GM20431 (cell line): ENCODE measurements at regions not wholly inside any gene's neighbourhood (a gene's known extent, or its start where the extent isn't known, plus 50 kb on each side); places are given as distances from the start of the nearest gene placed in this dataset.

Experiments used
- in situ Hi-C: fragments of 300-500 bp; cut with MseI, MboI; formaldehyde crosslinking; loops from one replicate; pipeline ENCODE4 v1.15.0; 2020; ENCODE audit warnings: low sequenced_read_pairs; ENCODE audit not compliant: unreplicated experiment

GRCh38 chr9:107980984-107981383 lies 491.4 kb upstream of the KLF4 start:
- in situ Hi-C loops = no loop called here

GRCh38 chr9:107976767-107977166 lies 487.2 kb upstream of the KLF4 start:
- in situ Hi-C loops = no loop called here

DNA sequence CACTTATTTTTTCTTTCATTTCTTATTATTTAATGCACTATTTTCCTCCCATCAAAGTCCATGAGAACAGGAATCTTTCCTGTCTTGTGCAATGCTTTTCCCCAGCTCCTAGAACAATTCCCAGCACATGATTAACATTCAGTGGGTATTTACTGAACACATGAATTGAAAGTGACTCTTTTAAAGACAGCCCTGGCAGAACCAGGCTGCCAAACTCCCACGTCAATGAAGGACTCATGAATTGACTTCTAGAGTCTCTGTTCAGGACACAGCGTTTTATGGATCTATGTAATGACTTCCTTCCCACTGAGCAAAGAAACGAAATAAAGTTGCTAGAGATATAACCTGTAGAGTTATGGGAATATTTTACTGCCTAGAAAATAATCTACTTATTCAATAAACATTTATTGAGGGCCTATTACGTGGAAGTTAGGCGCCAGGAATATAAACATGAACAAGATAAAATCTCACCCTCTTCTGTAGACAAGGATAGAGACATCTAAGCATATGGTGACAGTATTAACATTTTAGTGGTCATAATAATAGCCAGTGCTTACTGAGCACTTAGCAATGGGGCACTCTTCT lies 485.9 kb upstream of the KLF4 start:
- in situ Hi-C loops = no loop called here

DNA sequence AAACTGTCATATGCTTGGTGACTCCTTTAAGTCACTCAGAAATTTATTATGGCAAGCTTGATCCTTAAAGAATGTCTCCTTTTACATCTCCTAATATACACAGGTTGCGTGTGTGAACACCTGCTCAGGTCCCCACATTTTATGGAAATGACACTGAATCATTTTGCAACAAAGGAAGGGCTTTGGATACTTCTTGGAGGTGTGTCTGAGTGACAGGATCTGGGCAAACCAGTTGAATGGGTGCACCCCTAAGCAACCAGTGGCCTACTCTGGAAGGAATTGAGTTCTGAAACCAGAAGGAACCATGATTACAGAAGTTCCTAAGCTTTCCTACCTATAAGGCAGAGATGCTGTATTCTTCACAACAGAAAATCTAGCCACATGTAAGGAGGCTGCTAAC lies 483.9 kb upstream of the KLF4 start:
- in situ Hi-C loops = no loop called here

DNA sequence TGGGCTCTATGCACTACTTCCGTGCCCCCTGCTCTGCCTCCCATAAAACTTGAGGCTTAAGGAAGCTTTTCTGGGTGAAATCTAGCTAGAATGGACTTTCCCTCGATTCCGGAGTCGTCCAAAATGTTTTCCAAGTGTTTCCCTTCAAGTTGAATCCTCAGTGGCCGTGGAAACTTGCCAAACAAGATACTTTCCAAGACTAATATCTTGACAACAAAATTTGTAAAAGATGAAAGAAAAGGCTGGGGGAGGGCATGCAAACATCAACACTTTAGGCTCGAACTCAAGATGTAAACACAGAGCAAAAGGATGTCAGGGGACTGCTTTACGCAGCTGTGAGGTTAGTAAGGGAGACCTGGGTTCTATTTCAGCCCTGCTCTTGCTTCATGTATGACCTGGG lies 482.8 kb upstream of the KLF4 start:
- in situ Hi-C loops = no loop called here

- in situ Hi-C loops = no loop called here
Observed at GRCh38 chr9:107971241-107971640, 481.7 kb upstream of the KLF4 start.

GRCh38 chr9:107970726-107971125 lies 481.2 kb upstream of the KLF4 start:
- in situ Hi-C loops = no loop called here

DNA sequence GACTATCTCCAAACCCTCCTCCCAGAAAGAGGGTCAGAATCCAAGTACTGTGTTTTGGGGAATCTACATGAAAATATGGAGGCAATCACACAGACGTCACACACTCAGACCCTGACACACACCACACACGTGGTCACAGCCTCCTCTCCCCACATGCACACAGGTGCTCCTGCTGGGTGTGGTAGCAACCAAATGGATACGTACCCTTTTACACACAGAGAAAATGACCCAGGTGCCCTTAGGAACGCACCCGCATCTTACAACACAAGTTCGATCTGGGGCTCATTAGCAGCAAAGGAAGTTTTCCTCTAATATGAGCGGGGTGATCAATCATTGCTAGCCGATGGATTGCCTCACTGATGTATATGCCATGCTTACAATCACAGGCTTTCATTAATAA lies 480.2 kb upstream of the KLF4 start:
- in situ Hi-C loops = no loop called here

GRCh38 chr9:107969141-107969540 lies 479.6 kb upstream of the KLF4 start:
- in situ Hi-C loops = no loop called here

DNA sequence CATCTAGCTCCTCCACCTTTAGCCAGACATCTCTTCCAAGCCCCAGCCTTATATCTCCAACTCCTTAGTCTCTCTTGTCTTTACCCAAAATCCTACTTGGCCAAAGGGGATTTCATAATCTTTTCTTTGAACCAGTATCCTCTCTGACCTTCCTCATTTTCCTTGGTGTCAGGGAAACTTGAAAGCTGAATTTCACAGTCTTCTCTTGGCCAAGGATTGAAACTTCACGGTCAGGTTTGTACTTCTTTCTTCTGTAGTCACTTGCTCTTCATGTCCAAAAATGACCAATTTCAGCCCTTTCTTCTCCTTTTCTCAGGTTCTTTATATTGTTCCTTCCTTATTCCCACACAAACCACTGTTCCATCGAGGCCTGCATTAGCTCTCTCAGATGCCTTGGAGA lies 473.7 kb upstream of the KLF4 start:
- in situ Hi-C loops = no loop called here

DNA sequence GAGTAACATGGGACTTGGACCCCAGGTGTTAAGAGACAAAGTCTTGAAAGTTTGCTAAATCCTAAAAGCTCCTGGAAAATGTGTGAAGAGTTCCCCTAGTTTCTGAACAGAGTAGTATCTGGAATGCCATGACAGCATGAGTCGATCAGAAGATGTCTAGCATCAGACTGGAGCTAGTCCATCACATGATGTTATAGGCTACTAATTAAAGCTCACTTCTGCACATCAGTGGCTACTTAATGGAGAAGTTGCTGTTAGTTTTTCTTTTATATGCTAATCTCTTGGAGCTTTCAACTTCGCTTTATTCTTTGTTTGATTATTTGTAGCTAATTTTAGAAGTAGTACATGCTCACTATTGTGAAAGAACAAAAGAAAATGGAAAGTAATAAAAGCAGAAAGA lies 471.3 kb upstream of the KLF4 start:
- in situ Hi-C loops = no loop called here

DNA sequence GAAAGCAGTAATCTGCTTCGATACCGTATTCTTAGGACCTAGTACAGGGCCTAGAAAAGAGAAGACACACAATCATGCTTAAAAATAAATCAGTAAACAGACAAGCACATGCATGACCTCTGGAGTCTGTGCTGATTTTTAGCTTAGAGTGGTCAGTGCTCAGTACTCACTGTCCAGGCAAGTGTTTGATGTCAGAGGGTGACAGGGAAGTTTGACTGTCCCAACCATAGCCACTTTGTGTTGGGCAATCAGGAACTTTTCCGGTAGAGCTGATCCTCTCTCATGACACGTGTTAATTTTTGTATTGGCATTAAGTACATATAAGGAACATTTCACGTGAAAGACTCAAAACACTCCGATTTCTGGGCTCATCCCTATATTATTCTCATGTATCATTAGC lies 464.7 kb upstream of the KLF4 start:
- in situ Hi-C loops = no loop called here

DNA sequence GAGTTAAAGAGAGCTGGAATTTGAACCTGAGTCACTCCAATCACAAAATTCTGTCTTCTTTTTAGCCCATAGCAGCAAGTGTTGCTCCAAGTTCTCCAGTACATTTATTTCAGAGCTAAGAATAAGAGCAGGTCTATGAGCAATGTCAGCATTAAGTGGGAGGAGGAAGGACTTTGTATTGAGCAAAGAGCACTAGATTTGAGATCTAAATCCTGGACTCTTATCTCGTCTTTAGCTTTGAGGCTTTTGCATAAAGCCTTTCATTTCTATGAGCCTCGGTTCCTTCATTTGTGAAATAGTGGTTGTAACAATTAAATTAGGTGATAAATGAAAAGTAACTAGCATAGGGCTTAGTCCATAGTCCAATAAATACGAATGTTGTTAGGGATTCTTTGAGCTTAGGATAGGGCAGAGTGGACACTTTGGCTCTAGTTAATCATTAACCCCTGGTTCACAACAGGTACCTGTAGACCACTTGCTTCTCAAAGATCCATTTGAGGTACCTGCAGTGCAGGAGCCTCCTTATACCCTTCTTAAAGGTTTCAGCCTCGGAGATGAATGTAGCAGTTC lies 464.1 kb upstream of the KLF4 start:
- in situ Hi-C loops = no loop called here

GRCh38 chr9:107952773-107953172 lies 463.2 kb upstream of the KLF4 start:
- in situ Hi-C loops = no loop called here

- in situ Hi-C loops = no loop called here
Observed at GRCh38 chr9:107951511-107951910, 461.9 kb upstream of the KLF4 start.

DNA sequence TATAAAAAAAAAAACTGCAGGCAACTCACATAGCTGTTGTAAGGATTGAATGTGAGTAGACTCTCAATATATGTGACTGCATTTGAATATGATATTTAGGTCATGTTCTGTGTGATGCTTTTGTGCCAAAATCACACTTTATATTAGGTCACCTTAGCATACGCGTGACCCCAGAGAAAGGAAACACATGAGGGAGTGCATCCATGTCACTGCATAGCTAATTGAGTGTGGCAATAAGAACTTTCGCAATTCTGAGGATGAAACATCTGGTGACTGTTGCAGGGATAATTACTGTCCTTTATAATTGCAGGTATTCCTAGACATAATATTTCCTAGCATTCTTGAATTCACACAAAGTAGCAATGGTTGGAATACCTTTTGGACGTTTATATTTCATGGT lies 459.5 kb upstream of the KLF4 start:
- in situ Hi-C loops = no loop called here

GRCh38 chr9:107948601-107949000 lies 459.0 kb upstream of the KLF4 start:
- in situ Hi-C loops = no loop called here

DNA sequence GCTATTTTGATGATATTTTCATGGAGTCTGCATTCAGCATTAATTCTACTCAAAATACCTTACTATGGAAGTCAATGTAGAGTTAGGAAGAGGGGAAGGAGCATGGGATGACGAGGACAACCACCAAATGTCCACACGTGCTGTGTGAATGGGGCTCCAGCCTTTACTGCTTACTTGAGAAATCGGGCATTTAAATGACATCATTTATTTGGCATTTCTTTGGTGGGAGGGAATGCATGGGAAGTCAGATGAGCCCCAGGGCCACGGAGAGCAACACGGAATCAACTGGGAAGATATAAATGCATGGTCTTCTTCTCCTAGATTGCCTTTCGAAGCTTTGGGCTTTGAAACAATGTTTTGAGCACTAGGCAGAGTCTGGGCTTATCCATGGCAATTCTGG lies 458.5 kb upstream of the KLF4 start:
- in situ Hi-C loops = no loop called here

DNA sequence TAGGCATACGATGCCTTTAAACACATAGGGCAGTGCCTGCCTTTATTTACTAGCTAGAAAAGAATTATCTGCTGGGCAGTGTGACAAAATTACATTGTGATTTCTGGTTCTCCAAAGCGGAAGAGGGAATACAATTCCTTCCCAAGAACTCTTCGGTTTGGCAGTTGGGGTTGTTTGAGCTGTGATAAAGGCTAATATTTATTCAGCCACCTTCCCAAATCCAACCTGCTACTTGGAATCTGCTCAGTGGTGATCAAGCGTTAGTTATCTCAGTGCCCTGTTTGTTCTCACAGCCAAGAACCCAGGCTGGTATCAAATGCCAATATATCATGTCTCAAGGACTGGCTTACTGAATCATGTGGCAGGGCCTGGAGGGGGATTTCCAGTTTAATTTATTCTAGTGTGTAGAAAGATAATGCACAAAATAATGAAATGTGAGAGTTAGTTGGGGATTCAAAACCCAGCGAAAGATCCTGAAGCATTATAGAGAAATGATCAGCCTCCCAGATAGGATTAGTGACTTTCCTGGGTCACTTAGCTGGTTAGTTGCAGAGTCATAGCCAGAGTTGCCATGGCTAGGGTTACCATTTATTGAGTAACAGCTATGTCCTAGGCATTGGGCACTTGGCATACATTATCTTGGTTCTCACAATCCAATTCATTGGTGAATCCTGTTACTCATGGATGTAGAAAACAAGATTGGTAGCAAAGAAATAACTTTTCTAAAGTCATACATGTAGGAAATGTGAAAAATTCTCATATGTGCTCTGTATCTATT lies 457.0 kb upstream of the KLF4 start:
- in situ Hi-C loops = no loop called here

- in situ Hi-C loops = no loop called here
Observed at GRCh38 chr9:107945961-107946360, 456.4 kb upstream of the KLF4 start.

GRCh38 chr9:107945493-107945892 lies 455.9 kb upstream of the KLF4 start:
- in situ Hi-C loops = no loop called here

DNA sequence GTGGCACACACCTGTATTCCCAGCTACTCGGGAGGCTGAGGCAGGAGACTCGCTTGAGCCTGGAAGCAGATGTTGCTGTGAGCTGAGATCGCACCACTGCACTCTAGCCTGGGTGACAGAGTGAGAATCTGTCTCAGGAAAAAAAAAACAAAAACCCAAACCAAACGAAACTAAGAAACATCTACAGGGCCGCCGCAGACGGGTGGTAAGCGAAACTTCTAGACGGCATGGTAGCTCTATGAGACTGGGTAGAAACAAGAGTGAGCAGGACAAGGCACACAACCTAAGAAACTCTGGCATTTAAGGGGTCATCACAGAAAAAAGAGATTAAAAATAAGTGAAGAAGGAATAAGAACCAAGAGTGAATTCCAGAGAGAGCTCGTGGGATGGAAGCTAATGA lies 454.8 kb upstream of the KLF4 start:
- in situ Hi-C loops = no loop called here
